Endothelial cell of umbilical vein (primary cell): ENCODE measurements at regions not wholly inside any gene's neighbourhood (a gene's known extent, or its start where the extent isn't known, plus 50 kb on each side); places are given as distances from the start of the nearest gene placed in this dataset.

ENCODE experiments used
- BruUV-seq: library from RNA; stranded (reverse); fragments of 400-500 nt; replicated peaks from 2 replicates; lab custom pipeline; 2021; lab: Mats Ljungman, UMichigan
- CTCF ChIA-PET: fragments of 300-600, 350-600 bp; sonication (Branson Sonifier 250); formaldehyde crosslinking; loops from one replicate; lab custom pipeline; 2021; ENCODE audit warnings: antibody characterized with exemption, inconsistent platforms; lab: Charles Lee
- POLR2A ChIA-PET: fragments of 300-600, 350-600 bp; sonication (Branson Sonifier 250); formaldehyde crosslinking; loops from one replicate; lab custom pipeline; 2021; ENCODE audit warnings: antibody characterized with exemption, inconsistent platforms; lab: Charles Lee
- DNase-seq: peaks from one replicate; pipeline ENCODE4 v3.0.0-alpha.2; 2011; ENCODE audit warnings: low read depth, low spot score
- FAIRE-seq: peaks from 2 replicates; lab custom pipeline; 2011; peaks lifted over from hg19 to GRCh38; lab: Jason Lieb, UNC
- H2AFZ ChIP-seq: 2 replicates; pipeline ENCODE4 v1.6.0; 2012; ENCODE audit warnings: low read depth, low read length, control low read depth, inconsistent platforms
- H3K27ac ChIP-seq: 2 replicates; pipeline ENCODE4 v1.5.1; 2011; ENCODE audit warnings: low read depth, mild to moderate bottlenecking, control low read depth, low read length, moderate library complexity; ENCODE audit not compliant: insufficient read depth
- H3K27me3 ChIP-seq, 2 experiments: 2 replicates each; pipeline versions ENCODE4 v1.6.0 to v1.6.1; 2011; ENCODE audit warnings: low read length in 2 of 2, mixed read lengths in 1 of 2; ENCODE audit not compliant: control insufficient read depth in 2 of 2, insufficient read depth in 2 of 2
- H3K36me3 ChIP-seq, 2 experiments: 2 replicates in 1 of 2; 3 replicates in 1 of 2; pipeline ENCODE4 v1.5.1; 2011; ENCODE audit warnings: low read length in 2 of 2, mild to moderate bottlenecking in 1 of 2, moderate library complexity in 1 of 2; ENCODE audit not compliant: control insufficient read depth in 2 of 2, insufficient read depth in 2 of 2; ENCODE audit errors: extremely low read depth in 1 of 2
- H3K4me1 ChIP-seq: 3 replicates; pipeline ENCODE4 v1.5.1; 2011; ENCODE audit warnings: mild to moderate bottlenecking, low read length; ENCODE audit not compliant: control insufficient read depth, insufficient read depth; ENCODE audit errors: extremely low read depth
- H3K4me2 ChIP-seq: 2 replicates; pipeline ENCODE4 v1.6.1; 2011; ENCODE audit warnings: low read length, control low read depth, mixed read lengths; ENCODE audit not compliant: insufficient read depth
- H3K4me3 ChIP-seq, 3 experiments: fragments of 200-600 bp in 1 of 3; sonication (generic), shearing (Covaris generic) in 1 of 3; replicated peaks in 1 of 3; 2 replicates each; pipeline ENCODE4 v1.5.1; 2011 to 2016; ENCODE audit warnings: control low read depth in 3 of 3, low read length in 3 of 3, mild to moderate bottlenecking in 2 of 3, inconsistent platforms in 1 of 3, low read depth in 1 of 3, moderate library complexity in 1 of 3; ENCODE audit not compliant: insufficient read depth in 1 of 3
- H3K79me2 ChIP-seq: 2 replicates; pipeline ENCODE4 v1.6.0; 2012; ENCODE audit warnings: low read length, inconsistent platforms; ENCODE audit not compliant: control insufficient read depth, insufficient read depth
- H3K9ac ChIP-seq: replicated peaks from 2 replicates; pipeline ENCODE3; 2011; ENCODE audit warnings: low read length, control low read depth; ENCODE audit not compliant: insufficient read depth; ENCODE audit errors: extremely low read depth
- H3K9me1 ChIP-seq: replicated peaks from 3 replicates; pipeline ENCODE4 v1.6.0; 2011; ENCODE audit warnings: mild to moderate bottlenecking, low read length; ENCODE audit not compliant: control insufficient read depth, insufficient read depth; ENCODE audit errors: extremely low read depth
- H3K9me3 ChIP-seq: replicated peaks from 2 replicates; pipeline ENCODE4 v1.5.1; 2012; ENCODE audit warnings: low read length, inconsistent platforms; ENCODE audit not compliant: control insufficient read depth, insufficient read depth
- H4K20me1 ChIP-seq: replicated peaks from 2 replicates; pipeline ENCODE3; 2011; ENCODE audit warnings: mild to moderate bottlenecking, low read length; ENCODE audit not compliant: control insufficient read depth, insufficient read depth; ENCODE audit errors: extremely low read depth
- CTCF ChIP-seq, 2 donors: IDR thresholded peaks; 1 replicate in 1 of 2; 2 replicates in 1 of 2; pipeline ENCODE4 v1.5.1; 2011; ENCODE audit warnings: low read length in 2 of 2, mild to moderate bottlenecking in 2 of 2, moderate library complexity in 2 of 2, control low read depth in 1 of 2, inconsistent platforms in 1 of 2, low read depth in 1 of 2; ENCODE audit not compliant: insufficient read depth in 1 of 2; ENCODE audit errors: extremely low read depth in 1 of 2
- EZH2 ChIP-seq: IDR thresholded peaks from 2 replicates; pipeline ENCODE4 v1.6.1; 2012; ENCODE audit warnings: borderline replicate concordance, low read depth, mild to moderate bottlenecking, moderate library complexity, low read length, inconsistent platforms; ENCODE audit not compliant: severe bottlenecking
- FOS ChIP-seq: IDR thresholded peaks from 2 replicates; pipeline ENCODE4 v1.6.1; 2011; ENCODE audit warnings: mild to moderate bottlenecking, low read length, moderate library complexity, borderline replicate concordance; ENCODE audit not compliant: insufficient read depth
- GATA2 ChIP-seq: IDR thresholded peaks from 2 replicates; pipeline ENCODE4 v1.7.0; 2011; ENCODE audit warnings: low read depth, mild to moderate bottlenecking, moderate library complexity, mixed read lengths, low read length; ENCODE audit not compliant: insufficient read length, insufficient read depth
- JUN ChIP-seq: IDR thresholded peaks from 2 replicates; pipeline ENCODE4 v1.6.1; 2011; ENCODE audit warnings: borderline replicate concordance, low read depth; ENCODE audit not compliant: insufficient read length, insufficient read depth
- MAX ChIP-seq: IDR thresholded peaks from 2 replicates; pipeline ENCODE4 v1.6.1; 2011; ENCODE audit not compliant: insufficient read depth, insufficient read length
- MYC ChIP-seq: IDR thresholded peaks from one replicate; pipeline ENCODE4 v1.6.1; 2011; ENCODE audit warnings: mild to moderate bottlenecking, low read depth, low read length
- POLR2A ChIP-seq: IDR thresholded peaks from 2 replicates; pipeline ENCODE4 v1.6.1; 2012; ENCODE audit warnings: low read depth, mild to moderate bottlenecking, control low read depth, low read length
- POLR2AphosphoS5 ChIP-seq: IDR thresholded peaks from 2 replicates; pipeline ENCODE4 v1.6.1; 2012; ENCODE audit warnings: low read depth, mild to moderate bottlenecking, control low read depth, low read length, moderate library complexity; ENCODE audit not compliant: insufficient read depth
- dilution Hi-C: fragments of 300-500 bp; cut with MboI; formaldehyde crosslinking; loops from one replicate; pipeline ENCODE4 v1.15.0; 2019; ENCODE audit warnings: low sequenced_read_pairs; ENCODE audit not compliant: extremely low pct_ligation_motif_present
- intact Hi-C: fragments of 100-400 bp; cut with micrococcal nuclease; formaldehyde crosslinking; loops from one replicate; pipeline ENCODE4 v1.10.0; 2022

GRCh38 chr3:106528932-106529331 is 660.1 kb upstream of the CBLB start:
- FAIRE-seq = no peak
- CTCF ChIA-PET = no interaction called here
- no TSS peak for BruUV-seq

More at GRCh38 chr3:106528932-106529331, 660.1 kb upstream of the CBLB start:
- intact Hi-C loops (no loop called here), dilution Hi-C loops (no loop called here)
- no peak for TF ChIP-seq POLR2A
- TF ChIP-seq POLR2AphosphoS5 = no peak
- TF ChIP-seq FOS = no peak
- TF ChIP-seq JUN = no peak
- TF ChIP-seq EZH2 = no peak
- no peak for TF ChIP-seq GATA2
- no peak for TF ChIP-seq MAX
- no peak for TF ChIP-seq MYC
- no peak for TF ChIP-seq CTCF (IDR thresholded peaks at IDR 0.05; ENCODE audit: extremely low read depth in 1 of 2, insufficient read depth in 1 of 2, low read depth in 1 of 2, low read length in 2 of 2)
- DNase-seq = no peak
- H3K4me3 ChIP-seq = no peak overlapping the region
- no peak overlapping the region for H3K27ac ChIP-seq
- no peak overlapping the region for H2AFZ ChIP-seq
- no peaks in the 10 kb centered on the region for H3K36me3 ChIP-seq
- H3K4me1 ChIP-seq = no peaks in the 10 kb centered on the region
- H3K9me1 ChIP-seq = no peaks in the 10 kb centered on the region
- no peaks in the 10 kb centered on the region for H4K20me1 ChIP-seq
- POLR2A ChIA-PET = no interaction called here
- H3K9ac ChIP-seq = no peak overlapping the region
- no peaks in the 10 kb centered on the region for H3K79me2 ChIP-seq
- H3K9me3 ChIP-seq = no peaks in the 10 kb centered on the region
- no peak overlapping the region for H3K4me2 ChIP-seq
- H3K27me3 ChIP-seq = no peaks in the 10 kb centered on the region
